CD4-positive, alpha-beta T cell (primary cell): ENCODE measurements at regions not wholly inside any gene's neighbourhood (a gene's known extent, or its start where the extent isn't known, plus 50 kb on each side); places are given as distances from the start of the nearest gene placed in this dataset.

ENCODE experiments used
- ATAC-seq: fragments of 200-7000 bp; cut with Tn5 transposase; one replicate; pipeline ENCODE4 v1.10.0; 2022; ENCODE audit warnings: mild to moderate bottlenecking; ENCODE audit not compliant: poor library complexity
- CTCF ChIA-PET: fragments of 350-600 bp; sonication (Branson Sonifier 250); formaldehyde crosslinking; loops from one replicate; lab custom pipeline; 2021; ENCODE audit warnings: antibody characterized with exemption, inconsistent platforms; lab: Charles Lee
- POLR2A ChIA-PET: fragments of 350-600 bp; sonication (Branson Sonifier 250); formaldehyde crosslinking; loops from one replicate; lab custom pipeline; 2021; ENCODE audit warnings: antibody characterized with exemption, inconsistent platforms; lab: Charles Lee
- DNase-seq, 14 experiments: peaks; one replicate each; pipeline ENCODE4 v3.0.0-alpha.2; 2013 to 2020; ENCODE audit warnings: mixed read lengths in 2 of 14
- H3K27ac ChIP-seq, 2 donors: one replicate each; pipeline versions ENCODE4 v1.5.1 to v1.7.0; 2013; ENCODE audit warnings: low read length in 2 of 2, low read depth in 1 of 2, mild to moderate bottlenecking in 1 of 2
- H3K27me3 ChIP-seq, 2 experiments: 1 replicate in 1 of 2; 2 replicates in 1 of 2; pipeline versions ENCODE4 v1.6.1 to v1.7.0; 2013; ENCODE audit warnings: low read length in 2 of 2, control low read depth in 1 of 2, mild to moderate bottlenecking in 1 of 2, moderate library complexity in 1 of 2; ENCODE audit not compliant: insufficient read depth in 2 of 2, control insufficient read depth in 1 of 2
- H3K36me3 ChIP-seq: one replicate; pipeline ENCODE4 v1.6.1; 2013; ENCODE audit warnings: low read length, control low read depth; ENCODE audit not compliant: insufficient read depth
- H3K4me1 ChIP-seq: one replicate; pipeline ENCODE4 v1.6.1; 2013; ENCODE audit warnings: low read length, control low read depth; ENCODE audit not compliant: insufficient read depth
- H3K4me3 ChIP-seq: one replicate; pipeline ENCODE4 v1.5.1; 2013; ENCODE audit warnings: mild to moderate bottlenecking, low read length, moderate library complexity
- H3K9me3 ChIP-seq, 2 experiments: 1 replicate in 1 of 2; 2 replicates in 1 of 2; pipeline versions ENCODE4 v1.6.1 to v1.7.0; 2013; ENCODE audit warnings: low read length in 2 of 2, mild to moderate bottlenecking in 2 of 2, control low read depth in 1 of 2, moderate library complexity in 1 of 2; ENCODE audit not compliant: control insufficient read depth in 1 of 2, insufficient read depth in 1 of 2
- H3K27ac Mint-ChIP-seq: one replicate; pipeline ENCODE4 v1.8.0; 2020; ENCODE audit warnings: mixed read lengths
- H3K27me3 Mint-ChIP-seq: one replicate; pipeline ENCODE4 v1.8.0; 2021; ENCODE audit warnings: mixed read lengths
- H3K36me3 Mint-ChIP-seq: one replicate; pipeline ENCODE4 v1.8.0; 2021; ENCODE audit warnings: low read depth, mixed read lengths
- H3K4me1 Mint-ChIP-seq: one replicate; pipeline ENCODE4 v1.8.0; 2021; ENCODE audit warnings: low read depth, mixed read lengths
- H3K4me3 Mint-ChIP-seq: one replicate; pipeline ENCODE4 v1.8.0; 2020; ENCODE audit warnings: mild to moderate bottlenecking, mixed read lengths
- H3K9me3 Mint-ChIP-seq: one replicate; pipeline ENCODE4 v1.8.0; 2020; ENCODE audit warnings: mixed read lengths
- CTCF ChIP-seq: fragments of 200-600 bp; IDR thresholded peaks from one replicate; pipeline ENCODE4 v1.8.0; 2022; ENCODE audit warnings: antibody characterized with exemption, mild to moderate bottlenecking
- intact Hi-C, 2 experiments: fragments of 100-400 bp; cut with DNase I in 1 of 2; cut with micrococcal nuclease in 1 of 2; formaldehyde crosslinking; loops; one replicate each; pipeline versions ENCODE4 v1.15.1 to v1.9.0; 2023 to 2025; cut with DNase I, micrococcal nuclease

GRCh38 chr5:106135473-106135872 is 1535.3 kb downstream of the EFNA5 start:
- intact Hi-C loops = no loop called here
- ATAC-seq (no peak), DNase-seq (no peak)
- peaks cover 6% of the 10 kb centered on the region for H3K9me3 Mint-ChIP-seq
- H3K36me3 ChIP-seq = no peaks in the 10 kb centered on the region
- no peaks in the 10 kb centered on the region for H3K4me1 ChIP-seq
- H3K27ac Mint-ChIP-seq = no peak overlapping the region
- H3K27me3 ChIP-seq = no peaks in the 10 kb centered on the region
- no peaks in the 10 kb centered on the region for H3K9me3 ChIP-seq
- CTCF ChIA-PET = no interaction called here
- H3K27ac ChIP-seq = no peak overlapping the region
- no peaks in the 10 kb centered on the region for H3K27me3 Mint-ChIP-seq
- no peak overlapping the region for H3K4me3 ChIP-seq
- POLR2A ChIA-PET = no interaction called here
- no peak for TF ChIP-seq CTCF
- H3K4me1 Mint-ChIP-seq = no peaks in the 10 kb centered on the region
- no peaks in the 10 kb centered on the region for H3K36me3 Mint-ChIP-seq
- no peak overlapping the region for H3K4me3 Mint-ChIP-seq

- intact Hi-C loops = no loop called here
- CTCF ChIA-PET = no interaction called here
- Mint-ChIP-seq H3K4me3 (no peak overlapping the region), H3K36me3 (no peaks in the 10 kb centered on the region), H3K27ac (no peak overlapping the region), H3K9me3 (peaks cover 6% of the 10 kb centered on the region), H3K4me1 (no peaks in the 10 kb centered on the region), H3K27me3 (no peaks in the 10 kb centered on the region)
- no peak for TF ChIP-seq CTCF
- H3K9me3 ChIP-seq = no peaks in the 10 kb centered on the region
- H3K36me3 ChIP-seq = no peaks in the 10 kb centered on the region
- no peak for DNase-seq
- ATAC-seq = no peak
- no peak overlapping the region for H3K4me3 ChIP-seq
- no peaks in the 10 kb centered on the region for H3K4me1 ChIP-seq
- H3K27ac ChIP-seq = no peak overlapping the region
- POLR2A ChIA-PET = no interaction called here
- H3K27me3 ChIP-seq = no peaks in the 10 kb centered on the region
These were observed 1536.2 kb downstream of the EFNA5 start for GRCh38 chr5:106134549-106134948.

DNA sequence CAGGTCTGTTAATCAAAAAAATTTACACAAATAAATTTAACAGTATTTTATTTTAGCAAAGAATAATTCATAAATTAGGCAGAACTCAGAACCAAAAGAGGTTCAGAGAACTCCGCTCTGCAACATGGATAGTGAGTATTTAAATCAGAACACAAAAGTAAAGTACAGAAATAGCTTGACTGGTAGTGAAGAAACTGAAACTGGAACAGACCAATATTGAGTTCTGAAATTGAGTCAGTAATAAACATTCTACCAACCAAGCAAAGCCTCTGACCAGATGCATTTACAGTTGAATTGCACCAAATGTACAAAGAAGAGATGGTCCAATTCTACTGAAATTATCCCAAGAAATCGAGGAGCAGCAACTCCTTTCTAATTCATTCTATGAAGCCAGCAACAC is 1542.8 kb downstream of the EFNA5 start:
- H3K27ac Mint-ChIP-seq = no peak overlapping the region
- intact Hi-C loops = no loop called here
- Histone ChIP-seq H3K27ac (no peak overlapping the region), H3K9me3 (peaks cover 0 to 3% of the 10 kb centered on the region in 2 experiments), H3K4me1 (no peaks in the 10 kb centered on the region), H3K4me3 (no peak overlapping the region), H3K27me3 (no peaks in the 10 kb centered on the region), H3K36me3 (no peaks in the 10 kb centered on the region)
- POLR2A ChIA-PET = no interaction called here
- no peak for ATAC-seq
- TF ChIP-seq CTCF = no peak
- no peak for DNase-seq
- no peaks in the 10 kb centered on the region for H3K4me1 Mint-ChIP-seq
- H3K4me3 Mint-ChIP-seq = no peak overlapping the region
- no peaks in the 10 kb centered on the region for H3K9me3 Mint-ChIP-seq
- CTCF ChIA-PET = no interaction called here
- no peaks in the 10 kb centered on the region for H3K27me3 Mint-ChIP-seq
- no peaks in the 10 kb centered on the region for H3K36me3 Mint-ChIP-seq
